NCI-H2196 (cell line): ENCODE measurements at regions not wholly inside any gene's neighbourhood (a gene's known extent, or its start where the extent isn't known, plus 50 kb on each side); places are given as distances from the start of the nearest gene placed in this dataset.

Experiments used
- DNase-seq: peaks from one replicate; lab custom pipeline; 2025; ENCODE audit not compliant: unreplicated experiment; lab: John Stamatoyannopoulos, UW

DNA sequence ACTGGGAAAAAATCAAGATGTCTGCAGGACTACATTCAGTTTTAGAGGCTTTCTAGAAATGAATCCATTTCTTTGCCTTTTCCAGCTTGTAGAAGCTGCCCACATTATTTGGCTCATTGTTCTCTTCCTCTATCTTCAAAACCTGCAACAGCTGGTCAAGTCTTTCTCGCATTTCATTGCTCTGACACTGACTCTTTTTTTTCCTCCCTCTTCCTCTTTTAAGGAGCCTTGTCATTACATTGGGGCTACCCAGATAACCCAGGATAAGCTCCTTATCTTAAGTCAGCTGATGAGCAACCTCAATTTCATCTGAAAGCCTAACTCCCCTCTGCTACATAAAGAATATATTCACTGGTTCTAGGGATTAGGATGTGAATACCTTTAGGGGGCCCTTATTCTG, 53.2 kb upstream of the CEP162 start:
- no peak for DNase-seq

DNA sequence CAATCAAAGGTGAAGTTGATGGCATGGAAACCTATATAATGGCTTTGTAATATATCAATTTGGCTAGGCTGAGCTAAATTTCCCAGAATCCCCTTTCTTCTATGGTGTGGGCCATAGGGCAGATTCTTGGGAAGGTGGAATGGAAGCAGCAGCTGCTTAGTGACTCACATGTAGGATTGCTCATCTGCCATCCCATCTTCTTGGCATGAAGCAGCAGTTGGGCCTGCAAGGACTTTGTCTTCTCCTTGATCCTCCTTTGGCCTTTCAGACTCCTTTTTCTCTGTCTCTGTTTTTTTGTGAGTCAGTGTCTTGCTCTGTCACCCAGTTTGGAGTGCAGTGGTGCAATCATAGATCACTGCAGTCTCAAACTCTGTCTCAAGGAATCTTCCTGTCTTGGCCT, 52.6 kb upstream of the CEP162 start:
- no peak for DNase-seq

DNA sequence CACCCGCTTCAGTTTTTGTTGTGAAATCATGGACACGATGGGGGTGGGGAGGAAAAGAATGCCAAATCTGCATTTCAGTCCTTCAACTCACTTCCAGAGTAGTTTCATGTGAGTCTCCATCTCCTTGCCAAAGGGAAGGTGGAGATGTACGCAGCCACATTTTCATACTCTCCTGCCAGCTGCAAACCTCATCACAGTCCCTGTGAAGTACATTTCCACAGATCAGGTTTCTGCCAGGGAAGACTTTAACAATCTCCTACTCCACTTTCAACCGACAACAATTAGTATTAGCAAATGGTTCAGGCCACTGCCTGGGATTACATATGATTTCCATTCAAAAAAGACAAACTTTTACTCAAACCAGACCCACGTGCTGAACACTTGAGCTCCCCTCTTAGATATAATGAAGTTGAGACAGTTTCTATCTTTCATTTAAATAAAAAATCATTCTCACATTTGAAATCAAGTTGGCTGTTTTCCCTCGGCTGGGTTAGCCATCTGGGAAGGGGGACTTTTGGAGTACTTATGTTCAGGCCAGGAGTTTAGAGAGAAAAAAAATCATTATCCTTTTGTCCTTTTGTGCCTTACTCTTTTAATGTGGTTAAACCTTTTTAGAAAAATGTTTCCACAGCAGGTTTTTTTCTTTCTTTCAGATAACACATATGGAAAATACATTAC, 51.0 kb upstream of the CEP162 start:
- DNase-seq = no peak
